ENCODE measurements at regions not wholly inside any gene's neighbourhood (a gene's known extent, or its start where the extent isn't known, plus 50 kb on each side); places are given as distances from the start of the nearest gene placed in this dataset.

- Mint-ChIP-seq H3K9me3 (ENCODE audit: insufficient read depth) (no peaks in the 10 kb centered on the region), H3K27me3 (no peaks in the 10 kb centered on the region), H3K27ac (no peak overlapping the region), H3K4me1 (no peaks in the 10 kb centered on the region), H3K4me3 (no peak overlapping the region)
- CTCF ChIA-PET = no interaction called here
- Histone ChIP-seq H3K4me1 (ENCODE audit: control insufficient read depth in 2 of 2, insufficient read depth in 2 of 2, low read length in 2 of 2) (no peaks in the 10 kb centered on the region), H3K4me2 (replicated peaks; ENCODE audit: low read depth, low read length, poor library complexity, severe bottlenecking) (no peak overlapping the region), H3K4me3 (ENCODE audit: control extremely low read depth in 1 of 5, extremely low read depth in 1 of 5, insufficient read depth in 1 of 5, low read depth in 2 of 5, low read length in 4 of 5) (no peak overlapping the region), H2AFZ (ENCODE audit: insufficient read depth, low read depth, low read length, poor library complexity, severe bottlenecking) (no peak overlapping the region), H3K27me3 (replicated peaks in 1 of 4; ENCODE audit: control extremely low read depth in 1 of 4, control insufficient read depth in 3 of 4, insufficient read depth in 4 of 4, low read length in 3 of 4) (no peaks in the 10 kb centered on the region), H3K79me2 (ENCODE audit: control insufficient read depth, insufficient read depth, low read length) (no peaks in the 10 kb centered on the region), H3K27ac (ENCODE audit: low read length in 2 of 2) (no peak overlapping the region), H4K20me1 (ENCODE audit: control insufficient read depth, insufficient read depth, low read length, poor library complexity, severe bottlenecking) (no peaks in the 10 kb centered on the region), H3K9me3 (ENCODE audit: control extremely low read depth in 1 of 3, control insufficient read depth in 2 of 3, insufficient read depth in 1 of 3, low read length in 2 of 3) (no peaks in the 10 kb centered on the region), H3K9ac (ENCODE audit: low read length) (no peak overlapping the region), H3K36me3 (replicated peaks in 1 of 2; ENCODE audit: control extremely low read depth in 1 of 2, control insufficient read depth in 1 of 2, extremely low read depth in 1 of 2, insufficient read depth in 2 of 2, low read length in 1 of 2) (no peaks in the 10 kb centered on the region)
- POLR2A ChIA-PET = no interaction called here
- intact Hi-C loops (cut with micrococcal nuclease) = no loop called here
- 81% methylated on average over 4 of the region's 4 CpGs for WGBS (ENCODE audit: insufficient coverage)
- DNase-seq = no peak
- no peak for ATAC-seq (ENCODE audit: low read depth)
- no peak for TF ChIP-seq CTCF (IDR thresholded peaks at IDR 0.05)
- TF ChIP-seq EZH2 (IDR thresholded peaks at IDR 0.05; ENCODE audit: borderline replicate concordance, insufficient read depth, low read depth, low read length, poor library complexity, severe bottlenecking) = no peak
Observed at GRCh38 chr18:43876748-43877147, 599.5 kb upstream of the SYT4 start.

DNA sequence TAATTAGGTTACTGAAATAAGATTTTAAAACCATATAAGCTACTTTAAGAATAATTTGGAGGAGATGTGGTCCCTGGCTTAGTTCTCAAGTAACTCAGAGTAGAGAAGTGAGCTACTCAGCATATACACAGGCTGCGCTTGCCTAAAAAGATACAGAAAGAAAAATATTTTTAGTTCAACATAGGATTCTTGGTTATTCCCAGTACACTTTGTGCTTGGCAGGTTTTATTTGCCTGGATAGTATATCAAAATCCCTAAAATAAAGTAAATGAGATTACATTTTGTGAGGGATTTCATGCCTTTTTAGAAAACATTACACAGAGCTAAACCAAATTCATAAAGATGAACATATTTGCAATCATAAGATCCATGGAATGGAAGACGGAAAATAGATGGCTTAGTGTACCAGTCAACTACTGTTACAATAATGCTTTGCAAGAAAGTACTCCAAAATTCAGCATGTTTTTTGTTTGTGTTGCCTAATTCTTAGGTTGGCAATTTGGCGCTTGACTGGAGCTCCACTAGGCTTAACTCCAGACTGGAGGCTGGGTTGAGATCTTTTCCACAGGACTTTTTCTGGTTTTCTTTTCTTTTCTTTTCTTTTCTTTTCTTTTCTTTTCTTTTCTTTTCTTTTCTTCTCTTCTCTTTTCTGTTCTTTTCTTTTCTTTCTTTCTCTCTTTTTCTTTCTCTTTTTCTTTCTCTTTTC, 600.5 kb upstream of the SYT4 start:
- H3K27ac Mint-ChIP-seq = no peak overlapping the region
- H3K4me3 ChIP-seq (ENCODE audit: control extremely low read depth in 1 of 5, extremely low read depth in 1 of 5, insufficient read depth in 1 of 5, low read depth in 2 of 5, low read length in 4 of 5) = no peak overlapping the region
- no peaks in the 10 kb centered on the region for H3K36me3 ChIP-seq (replicated peaks in 1 of 2; ENCODE audit: control extremely low read depth in 1 of 2, control insufficient read depth in 1 of 2, extremely low read depth in 1 of 2, insufficient read depth in 2 of 2, low read length in 1 of 2)
- H3K9ac ChIP-seq (ENCODE audit: low read length) = no peak overlapping the region
- 100% methylated on average over 1 of the region's 3 CpGs for WGBS (ENCODE audit: insufficient coverage)
- no peak for ATAC-seq (ENCODE audit: low read depth)
- POLR2A ChIA-PET = no interaction called here
- no peak overlapping the region for H3K27ac ChIP-seq (ENCODE audit: low read length in 2 of 2)
- H4K20me1 ChIP-seq (ENCODE audit: control insufficient read depth, insufficient read depth, low read length, poor library complexity, severe bottlenecking) = no peaks in the 10 kb centered on the region
- H3K4me1 Mint-ChIP-seq = no peaks in the 10 kb centered on the region
- no peak for DNase-seq
- no peaks in the 10 kb centered on the region for H3K27me3 Mint-ChIP-seq
- no peak overlapping the region for H2AFZ ChIP-seq (ENCODE audit: insufficient read depth, low read depth, low read length, poor library complexity, severe bottlenecking)
- no peaks in the 10 kb centered on the region for H3K27me3 ChIP-seq (replicated peaks in 1 of 4; ENCODE audit: control extremely low read depth in 1 of 4, control insufficient read depth in 3 of 4, insufficient read depth in 4 of 4, low read length in 3 of 4)
- no peaks in the 10 kb centered on the region for H3K4me1 ChIP-seq (ENCODE audit: control insufficient read depth in 2 of 2, insufficient read depth in 2 of 2, low read length in 2 of 2)
- TF ChIP-seq CTCF (IDR thresholded peaks at IDR 0.05) (no peak), EZH2 (IDR thresholded peaks at IDR 0.05; ENCODE audit: borderline replicate concordance, insufficient read depth, low read depth, low read length, poor library complexity, severe bottlenecking) (no peak)
- no peaks in the 10 kb centered on the region for H3K9me3 Mint-ChIP-seq (ENCODE audit: insufficient read depth)
- no peak overlapping the region for H3K4me3 Mint-ChIP-seq
- no peaks in the 10 kb centered on the region for H3K79me2 ChIP-seq (ENCODE audit: control insufficient read depth, insufficient read depth, low read length)
- H3K9me3 ChIP-seq (ENCODE audit: control extremely low read depth in 1 of 3, control insufficient read depth in 2 of 3, insufficient read depth in 1 of 3, low read length in 2 of 3) = no peaks in the 10 kb centered on the region
- intact Hi-C loops (cut with micrococcal nuclease) = no loop called here
- no peak overlapping the region for H3K4me2 ChIP-seq (replicated peaks; ENCODE audit: low read depth, low read length, poor library complexity, severe bottlenecking)
- CTCF ChIA-PET = no interaction called here

All from B cell (primary cell).